ENCODE measurements at regions not wholly inside any gene's neighbourhood (a gene's known extent, or its start where the extent isn't known, plus 50 kb on each side); places are given as distances from the start of the nearest gene placed in this dataset.

DNA sequence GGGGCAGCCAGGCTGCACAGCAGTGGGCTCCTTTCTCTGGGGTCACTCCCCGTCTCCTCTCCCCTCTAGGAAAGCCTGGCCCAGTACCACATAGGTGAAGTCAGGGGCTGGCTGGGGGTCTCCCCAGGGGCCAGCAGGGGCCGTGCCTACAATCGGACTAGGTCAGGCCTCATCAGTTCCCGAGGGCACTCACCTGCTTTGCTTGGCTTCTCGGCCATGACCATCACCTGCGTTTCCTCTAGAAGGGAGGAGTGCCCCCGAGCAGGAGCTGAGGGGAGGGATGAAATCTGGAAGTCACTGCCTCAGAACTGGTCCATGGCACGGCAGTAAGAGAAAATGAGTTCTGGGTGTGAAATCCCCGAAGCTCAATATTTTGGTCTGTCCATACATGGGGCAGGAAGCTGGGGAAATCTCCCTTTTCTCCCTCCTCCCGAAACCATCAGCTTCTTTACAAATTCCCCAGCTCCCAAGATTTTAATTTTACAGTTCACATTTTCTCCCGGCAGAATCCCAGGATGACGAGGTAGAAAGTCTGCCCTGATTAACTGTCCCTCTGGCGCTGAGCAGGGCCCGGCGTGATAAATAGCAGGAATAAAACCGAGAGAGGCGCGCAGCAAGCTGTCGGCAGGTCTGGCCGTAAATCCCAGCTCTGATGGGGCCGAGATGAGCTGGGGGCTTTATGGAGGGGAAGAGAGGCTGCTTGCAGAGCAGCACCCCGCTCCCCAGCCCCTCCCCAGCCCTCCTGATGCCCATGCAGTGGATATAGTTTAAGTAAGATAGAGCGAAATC is 172.1 kb downstream of the RBFOX3 start:
- no peaks in the 10 kb centered on the region for H3K27me3 ChIP-seq
- no peaks in the 10 kb centered on the region for H3K9me3 ChIP-seq
- TF ChIP-seq CTCF (IDR thresholded peaks at IDR 0.05): no peak
- H3K4me1 ChIP-seq: no peaks in the 10 kb centered on the region
- DNase-seq (ENCODE audit: low spot score): no peak
- H3K4me3 ChIP-seq: no peak overlapping the region
- no peaks in the 10 kb centered on the region for H3K36me3 ChIP-seq
- H3K27ac ChIP-seq: no peak overlapping the region

DNA sequence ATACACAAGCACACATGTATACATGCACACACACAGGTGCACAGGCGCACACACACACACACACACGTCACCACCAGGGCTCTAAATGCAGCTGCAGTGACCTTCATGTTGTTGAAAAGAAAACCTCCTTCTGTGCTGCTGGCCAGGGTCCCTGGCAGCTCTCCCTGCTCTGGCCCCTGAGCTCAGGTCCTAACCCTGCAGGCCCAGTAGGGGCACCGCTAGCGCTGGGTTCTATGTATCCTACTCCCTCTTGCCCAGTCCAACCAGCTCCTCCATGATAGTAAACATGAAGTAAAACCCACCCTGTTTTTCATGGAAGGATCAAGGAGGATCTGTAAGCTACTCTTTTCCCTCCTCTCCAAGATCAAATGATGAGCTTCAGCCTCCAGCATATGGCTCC is 172.8 kb downstream of the RBFOX3 start:
- H3K4me1 ChIP-seq: no peaks in the 10 kb centered on the region

GRCh38 chr17:79437081-79437480 is 173.8 kb downstream of the RBFOX3 start:
- Histone ChIP-seq H3K36me3 (no peaks in the 10 kb centered on the region), H3K27me3 (no peaks in the 10 kb centered on the region), H3K9me3 (no peaks in the 10 kb centered on the region), H3K4me3 (no peak overlapping the region), H3K4me1 (no peaks in the 10 kb centered on the region), H3K27ac (no peak overlapping the region)
- DNase-seq (ENCODE audit: low spot score): no peak
- TF ChIP-seq CTCF (IDR thresholded peaks at IDR 0.05): no peak

More for the DNA sequence above, 172.8 kb downstream of the RBFOX3 start:
- Histone ChIP-seq H3K27me3 (no peaks in the 10 kb centered on the region), H3K36me3 (no peaks in the 10 kb centered on the region), H3K9me3 (no peaks in the 10 kb centered on the region), H3K4me3 (no peak overlapping the region), H3K27ac (no peak overlapping the region)
- TF ChIP-seq CTCF (IDR thresholded peaks at IDR 0.05): no peak
- DNase-seq (ENCODE audit: low spot score): no peak

- no peaks in the 10 kb centered on the region for H3K27me3 ChIP-seq
- H3K4me3 ChIP-seq: no peak overlapping the region
- no peak for TF ChIP-seq CTCF (IDR thresholded peaks at IDR 0.05)
- no peaks in the 10 kb centered on the region for H3K4me1 ChIP-seq
- H3K27ac ChIP-seq: no peak overlapping the region
- no peaks in the 10 kb centered on the region for H3K9me3 ChIP-seq
- no peaks in the 10 kb centered on the region for H3K36me3 ChIP-seq
- DNase-seq (ENCODE audit: low spot score): no peak
Observed at GRCh38 chr17:79435962-79436361, 174.9 kb downstream of the RBFOX3 start.

DNA sequence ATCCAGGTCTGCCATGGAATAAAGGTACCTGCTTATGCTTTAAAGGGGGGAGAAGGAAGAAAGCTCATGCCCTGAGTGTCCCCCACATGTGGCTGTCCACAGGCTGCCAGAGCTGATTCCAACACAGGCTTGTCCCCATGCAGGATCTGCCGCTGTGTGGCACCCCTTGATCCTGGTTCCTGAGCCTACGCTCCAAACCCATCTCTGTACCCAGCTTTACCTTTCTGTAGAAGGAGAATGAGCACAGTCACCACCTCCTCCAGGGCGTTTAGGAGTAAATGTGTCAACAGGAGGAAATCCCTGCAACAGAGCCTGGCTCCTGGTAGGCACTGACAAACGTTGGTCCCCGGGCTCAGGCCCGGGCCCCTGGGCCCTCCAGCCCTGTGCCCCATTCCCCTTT is 175.6 kb downstream of the RBFOX3 start:
- no peak overlapping the region for H3K4me3 ChIP-seq
- no peaks in the 10 kb centered on the region for H3K9me3 ChIP-seq
- no peaks in the 10 kb centered on the region for H3K36me3 ChIP-seq
- no peaks in the 10 kb centered on the region for H3K4me1 ChIP-seq
- H3K27ac ChIP-seq: no peak overlapping the region
- H3K27me3 ChIP-seq: no peaks in the 10 kb centered on the region
- TF ChIP-seq CTCF (IDR thresholded peaks at IDR 0.05): no peak
- no peak for DNase-seq (ENCODE audit: low spot score)

- no peaks in the 10 kb centered on the region for H3K4me1 ChIP-seq
- TF ChIP-seq CTCF (IDR thresholded peaks at IDR 0.05): no peak
- H3K27me3 ChIP-seq: no peaks in the 10 kb centered on the region
- no peaks in the 10 kb centered on the region for H3K9me3 ChIP-seq
- no peak overlapping the region for H3K27ac ChIP-seq
- H3K36me3 ChIP-seq: no peaks in the 10 kb centered on the region
- no peak overlapping the region for H3K4me3 ChIP-seq
- DNase-seq (ENCODE audit: low spot score): no peak
Observed at GRCh38 chr17:79434215-79434614, 176.6 kb downstream of the RBFOX3 start.
